Endothelial cell of umbilical vein (primary cell): ENCODE measurements at regions not wholly inside any gene's neighbourhood (a gene's known extent, or its start where the extent isn't known, plus 50 kb on each side); places are given as distances from the start of the nearest gene placed in this dataset.

ENCODE experiments used
- BruUV-seq: library from RNA; stranded (reverse); fragments of 400-500 nt; replicated peaks from 2 replicates; lab custom pipeline; 2021; lab: Mats Ljungman, UMichigan
- CTCF ChIA-PET: fragments of 300-600, 350-600 bp; sonication (Branson Sonifier 250); formaldehyde crosslinking; loops from one replicate; lab custom pipeline; 2021; ENCODE audit warnings: antibody characterized with exemption, inconsistent platforms; lab: Charles Lee
- POLR2A ChIA-PET: fragments of 300-600, 350-600 bp; sonication (Branson Sonifier 250); formaldehyde crosslinking; loops from one replicate; lab custom pipeline; 2021; ENCODE audit warnings: antibody characterized with exemption, inconsistent platforms; lab: Charles Lee
- DNase-seq: peaks from one replicate; pipeline ENCODE4 v3.0.0-alpha.2; 2011; ENCODE audit warnings: low read depth, low spot score
- FAIRE-seq: peaks from 2 replicates; lab custom pipeline; 2011; peaks lifted over from hg19 to GRCh38; lab: Jason Lieb, UNC
- H2AFZ ChIP-seq: 2 replicates; pipeline ENCODE4 v1.6.0; 2012; ENCODE audit warnings: low read depth, low read length, control low read depth, inconsistent platforms
- H3K27ac ChIP-seq: 2 replicates; pipeline ENCODE4 v1.5.1; 2011; ENCODE audit warnings: low read depth, mild to moderate bottlenecking, control low read depth, low read length, moderate library complexity; ENCODE audit not compliant: insufficient read depth
- H3K27me3 ChIP-seq, 2 experiments: 2 replicates each; pipeline versions ENCODE4 v1.6.0 to v1.6.1; 2011; ENCODE audit warnings: low read length in 2 of 2, mixed read lengths in 1 of 2; ENCODE audit not compliant: control insufficient read depth in 2 of 2, insufficient read depth in 2 of 2
- H3K36me3 ChIP-seq, 2 experiments: 2 replicates in 1 of 2; 3 replicates in 1 of 2; pipeline ENCODE4 v1.5.1; 2011; ENCODE audit warnings: low read length in 2 of 2, mild to moderate bottlenecking in 1 of 2, moderate library complexity in 1 of 2; ENCODE audit not compliant: control insufficient read depth in 2 of 2, insufficient read depth in 2 of 2; ENCODE audit errors: extremely low read depth in 1 of 2
- H3K4me1 ChIP-seq: 3 replicates; pipeline ENCODE4 v1.5.1; 2011; ENCODE audit warnings: mild to moderate bottlenecking, low read length; ENCODE audit not compliant: control insufficient read depth, insufficient read depth; ENCODE audit errors: extremely low read depth
- H3K4me2 ChIP-seq: 2 replicates; pipeline ENCODE4 v1.6.1; 2011; ENCODE audit warnings: low read length, control low read depth, mixed read lengths; ENCODE audit not compliant: insufficient read depth
- H3K4me3 ChIP-seq, 3 experiments: fragments of 200-600 bp in 1 of 3; sonication (generic), shearing (Covaris generic) in 1 of 3; replicated peaks in 1 of 3; 2 replicates each; pipeline ENCODE4 v1.5.1; 2011 to 2016; ENCODE audit warnings: control low read depth in 3 of 3, low read length in 3 of 3, mild to moderate bottlenecking in 2 of 3, inconsistent platforms in 1 of 3, low read depth in 1 of 3, moderate library complexity in 1 of 3; ENCODE audit not compliant: insufficient read depth in 1 of 3
- H3K79me2 ChIP-seq: 2 replicates; pipeline ENCODE4 v1.6.0; 2012; ENCODE audit warnings: low read length, inconsistent platforms; ENCODE audit not compliant: control insufficient read depth, insufficient read depth
- H3K9ac ChIP-seq: replicated peaks from 2 replicates; pipeline ENCODE3; 2011; ENCODE audit warnings: low read length, control low read depth; ENCODE audit not compliant: insufficient read depth; ENCODE audit errors: extremely low read depth
- H3K9me1 ChIP-seq: replicated peaks from 3 replicates; pipeline ENCODE4 v1.6.0; 2011; ENCODE audit warnings: mild to moderate bottlenecking, low read length; ENCODE audit not compliant: control insufficient read depth, insufficient read depth; ENCODE audit errors: extremely low read depth
- H3K9me3 ChIP-seq: replicated peaks from 2 replicates; pipeline ENCODE4 v1.5.1; 2012; ENCODE audit warnings: low read length, inconsistent platforms; ENCODE audit not compliant: control insufficient read depth, insufficient read depth
- H4K20me1 ChIP-seq: replicated peaks from 2 replicates; pipeline ENCODE3; 2011; ENCODE audit warnings: mild to moderate bottlenecking, low read length; ENCODE audit not compliant: control insufficient read depth, insufficient read depth; ENCODE audit errors: extremely low read depth
- CTCF ChIP-seq, 2 donors: IDR thresholded peaks; 1 replicate in 1 of 2; 2 replicates in 1 of 2; pipeline ENCODE4 v1.5.1; 2011; ENCODE audit warnings: low read length in 2 of 2, mild to moderate bottlenecking in 2 of 2, moderate library complexity in 2 of 2, control low read depth in 1 of 2, inconsistent platforms in 1 of 2, low read depth in 1 of 2; ENCODE audit not compliant: insufficient read depth in 1 of 2; ENCODE audit errors: extremely low read depth in 1 of 2
- EZH2 ChIP-seq: IDR thresholded peaks from 2 replicates; pipeline ENCODE4 v1.6.1; 2012; ENCODE audit warnings: borderline replicate concordance, low read depth, mild to moderate bottlenecking, moderate library complexity, low read length, inconsistent platforms; ENCODE audit not compliant: severe bottlenecking
- FOS ChIP-seq: IDR thresholded peaks from 2 replicates; pipeline ENCODE4 v1.6.1; 2011; ENCODE audit warnings: mild to moderate bottlenecking, low read length, moderate library complexity, borderline replicate concordance; ENCODE audit not compliant: insufficient read depth
- GATA2 ChIP-seq: IDR thresholded peaks from 2 replicates; pipeline ENCODE4 v1.7.0; 2011; ENCODE audit warnings: low read depth, mild to moderate bottlenecking, moderate library complexity, mixed read lengths, low read length; ENCODE audit not compliant: insufficient read length, insufficient read depth
- JUN ChIP-seq: IDR thresholded peaks from 2 replicates; pipeline ENCODE4 v1.6.1; 2011; ENCODE audit warnings: borderline replicate concordance, low read depth; ENCODE audit not compliant: insufficient read length, insufficient read depth
- MAX ChIP-seq: IDR thresholded peaks from 2 replicates; pipeline ENCODE4 v1.6.1; 2011; ENCODE audit not compliant: insufficient read depth, insufficient read length
- MYC ChIP-seq: IDR thresholded peaks from one replicate; pipeline ENCODE4 v1.6.1; 2011; ENCODE audit warnings: mild to moderate bottlenecking, low read depth, low read length
- POLR2A ChIP-seq: IDR thresholded peaks from 2 replicates; pipeline ENCODE4 v1.6.1; 2012; ENCODE audit warnings: low read depth, mild to moderate bottlenecking, control low read depth, low read length
- POLR2AphosphoS5 ChIP-seq: IDR thresholded peaks from 2 replicates; pipeline ENCODE4 v1.6.1; 2012; ENCODE audit warnings: low read depth, mild to moderate bottlenecking, control low read depth, low read length, moderate library complexity; ENCODE audit not compliant: insufficient read depth
- dilution Hi-C: fragments of 300-500 bp; cut with MboI; formaldehyde crosslinking; loops from one replicate; pipeline ENCODE4 v1.15.0; 2019; ENCODE audit warnings: low sequenced_read_pairs; ENCODE audit not compliant: extremely low pct_ligation_motif_present
- intact Hi-C: fragments of 100-400 bp; cut with micrococcal nuclease; formaldehyde crosslinking; loops from one replicate; pipeline ENCODE4 v1.10.0; 2022

DNA sequence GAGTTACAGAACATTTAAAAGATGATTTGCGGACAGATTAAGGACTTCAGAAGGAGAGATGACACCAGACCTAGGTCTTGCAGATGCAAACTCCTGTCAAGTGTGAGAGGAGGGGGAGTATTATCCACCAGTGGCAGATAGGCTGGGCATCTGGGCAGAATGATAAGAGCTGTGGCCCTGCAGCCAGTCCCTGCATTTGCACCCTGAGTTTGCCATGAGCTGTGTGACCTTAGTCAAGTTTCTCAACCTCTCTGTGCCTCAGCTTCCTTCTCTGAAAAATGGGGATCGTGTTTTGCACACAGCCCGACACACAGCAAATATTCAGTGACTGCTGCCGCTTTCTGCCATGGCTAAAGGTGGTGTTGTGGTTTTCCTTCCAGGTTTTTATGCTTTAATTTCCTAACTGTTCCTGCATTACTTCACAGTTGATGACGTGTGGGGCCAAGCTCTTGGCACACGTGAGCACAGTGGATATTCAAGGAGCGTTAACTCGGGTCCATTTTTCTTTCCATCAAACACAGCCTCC, 516.2 kb downstream of the CDH26 start:
- TF ChIP-seq POLR2A (no peak), FOS (no peak), CTCF (IDR thresholded peaks at IDR 0.05; ENCODE audit: extremely low read depth in 1 of 2, insufficient read depth in 1 of 2, low read depth in 1 of 2, low read length in 2 of 2) (no peak), MYC (no peak), GATA2 (no peak), JUN (no peak), POLR2AphosphoS5 (no peak), MAX (no peak), EZH2 (no peak)
- FAIRE-seq = no peak
- BruUV-seq = no TSS peak
- H3K9ac ChIP-seq = no peak overlapping the region
- H3K9me1 ChIP-seq = no peaks in the 10 kb centered on the region
- dilution Hi-C loops (no loop called here), intact Hi-C loops (no loop called here)
- no peak overlapping the region for H3K4me2 ChIP-seq
- no peaks in the 10 kb centered on the region for H3K79me2 ChIP-seq
- no peaks in the 10 kb centered on the region for H3K27me3 ChIP-seq
- no peaks in the 10 kb centered on the region for H3K36me3 ChIP-seq
- no peak overlapping the region for H2AFZ ChIP-seq
- no peaks in the 10 kb centered on the region for H4K20me1 ChIP-seq
- no peaks in the 10 kb centered on the region for H3K4me1 ChIP-seq
- POLR2A ChIA-PET = no interaction called here
- H3K27ac ChIP-seq = no peak overlapping the region
- CTCF ChIA-PET = no interaction called here
- peaks cover 11% of the 10 kb centered on the region for H3K9me3 ChIP-seq
- DNase-seq = no peak
- H3K4me3 ChIP-seq = no peak overlapping the region
